A673 (cell line): ENCODE measurements at regions not wholly inside any gene's neighbourhood (a gene's known extent, or its start where the extent isn't known, plus 50 kb on each side); places are given as distances from the start of the nearest gene placed in this dataset.

Source experiments
- BruUV-seq: library from RNA; stranded (reverse); fragments of 400-500 nt; replicated peaks from 2 replicates; lab custom pipeline; 2021; lab: Mats Ljungman, UMichigan
- CTCF ChIA-PET: fragments of 300-600 bp; sonication (Branson Sonifier 250); formaldehyde crosslinking; loops from one replicate; lab custom pipeline; 2022; ENCODE audit warnings: antibody characterized with exemption; lab: Charles Lee
- POLR2A ChIA-PET: fragments of 300-600 bp; sonication (Branson Sonifier 250); formaldehyde crosslinking; loops from one replicate; lab custom pipeline; 2022; ENCODE audit warnings: antibody characterized with exemption; ENCODE audit not compliant: low non-redundant PET; lab: Charles Lee
- DNase-seq: peaks from one replicate; pipeline ENCODE4 v3.0.0-alpha.2; 2015; ENCODE audit warnings: low spot score
- H3K27ac ChIP-seq: fragments of 200-600 bp; sonication (generic); 2 replicates; pipeline ENCODE4 v1.5.1; 2016; ENCODE audit warnings: mixed run types, low read depth, mild to moderate bottlenecking, mixed read lengths, antibody characterized with exemption, low read length; ENCODE audit not compliant: poor library complexity, severe bottlenecking
- H3K27me3 ChIP-seq: fragments of 200-600 bp; sonication (generic); replicated peaks from 2 replicates; pipeline ENCODE4 v1.6.1; 2017; ENCODE audit warnings: mixed run types, low read depth, mild to moderate bottlenecking, mixed read lengths, antibody characterized with exemption, low read length; ENCODE audit not compliant: insufficient read depth, poor library complexity
- H3K36me3 ChIP-seq: fragments of 200-600 bp; sonication (generic); 2 replicates; pipeline ENCODE4 v1.6.1; 2016; ENCODE audit warnings: mixed run types, mild to moderate bottlenecking, mixed read lengths, antibody characterized with exemption, low read length; ENCODE audit not compliant: insufficient read depth, poor library complexity, severe bottlenecking
- H3K4me1 ChIP-seq: fragments of 200-600 bp; sonication (generic); 2 replicates; pipeline ENCODE4 v1.6.1; 2017; ENCODE audit warnings: mixed run types, mild to moderate bottlenecking, mixed read lengths, antibody characterized with exemption, low read length; ENCODE audit not compliant: insufficient read depth, poor library complexity, severe bottlenecking
- H3K4me3 ChIP-seq: fragments of 200-600 bp; sonication (generic); 2 replicates; pipeline ENCODE4 v1.5.1; 2016; ENCODE audit warnings: low read depth, mixed run types, mild to moderate bottlenecking, mixed read lengths, low read length; ENCODE audit not compliant: poor library complexity, severe bottlenecking
- H3K9me3 ChIP-seq: fragments of 200-600 bp; sonication (generic); 2 replicates; pipeline ENCODE4 v1.6.1; 2016; ENCODE audit warnings: mixed run types, low read depth, mild to moderate bottlenecking, mixed read lengths, antibody characterized with exemption, low read length; ENCODE audit not compliant: poor library complexity, severe bottlenecking
- EZH2 ChIP-seq: fragments of 200-600 bp; sonication (generic); IDR thresholded peaks from 2 replicates; pipeline ENCODE4 v1.6.1; 2017; ENCODE audit warnings: borderline replicate concordance, low read depth, mild to moderate bottlenecking, mixed read lengths, antibody characterized with exemption, low read length; ENCODE audit not compliant: poor library complexity, severe bottlenecking
- intact Hi-C: fragments of 100-400 bp; cut with micrococcal nuclease; formaldehyde crosslinking; loops from one replicate; pipeline ENCODE4 v1.10.0; 2022; ENCODE audit not compliant: unreplicated experiment
- TF ChIP-seq, protein P1 (sequence below): fragments of 300-800, 200-600 bp; sonication (generic); conservative IDR thresholded peaks from 2 replicates; pipeline ENCODE4 v1.5.1; 2017; ENCODE audit warnings: low read depth, mild to moderate bottlenecking, antibody characterized with exemption, low read length, moderate library complexity, mixed read lengths

DNA sequence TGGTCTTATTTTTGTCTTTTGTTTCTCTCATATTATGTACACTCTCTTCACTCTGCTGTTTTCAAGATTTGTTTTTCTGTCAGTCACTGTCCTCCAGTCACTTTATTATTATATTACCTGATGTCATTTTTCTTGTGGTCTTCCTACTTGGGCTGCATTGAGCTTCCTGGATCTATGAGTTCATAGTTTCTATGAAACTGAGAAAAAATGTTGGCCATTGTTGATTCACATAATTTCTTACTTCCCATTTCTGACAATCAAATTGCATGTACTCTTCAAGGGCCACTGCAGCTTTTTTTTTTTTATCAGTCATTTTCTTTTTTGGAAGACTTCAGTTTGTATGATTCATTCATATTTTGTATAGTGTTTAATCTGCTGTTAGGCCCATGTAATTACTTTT is 1180.6 kb upstream of the GBE1 start:
- no TSS peak for BruUV-seq
- Histone ChIP-seq H3K36me3 (no peaks in the 10 kb centered on the region), H3K27ac (no peak overlapping the region), H3K4me1 (no peaks in the 10 kb centered on the region), H3K27me3 (no peaks in the 10 kb centered on the region), H3K4me3 (no peak overlapping the region), H3K9me3 (peaks cover 22% of the 10 kb centered on the region)
- DNase-seq, result no peak
- TF ChIP-seq, protein P1, sequence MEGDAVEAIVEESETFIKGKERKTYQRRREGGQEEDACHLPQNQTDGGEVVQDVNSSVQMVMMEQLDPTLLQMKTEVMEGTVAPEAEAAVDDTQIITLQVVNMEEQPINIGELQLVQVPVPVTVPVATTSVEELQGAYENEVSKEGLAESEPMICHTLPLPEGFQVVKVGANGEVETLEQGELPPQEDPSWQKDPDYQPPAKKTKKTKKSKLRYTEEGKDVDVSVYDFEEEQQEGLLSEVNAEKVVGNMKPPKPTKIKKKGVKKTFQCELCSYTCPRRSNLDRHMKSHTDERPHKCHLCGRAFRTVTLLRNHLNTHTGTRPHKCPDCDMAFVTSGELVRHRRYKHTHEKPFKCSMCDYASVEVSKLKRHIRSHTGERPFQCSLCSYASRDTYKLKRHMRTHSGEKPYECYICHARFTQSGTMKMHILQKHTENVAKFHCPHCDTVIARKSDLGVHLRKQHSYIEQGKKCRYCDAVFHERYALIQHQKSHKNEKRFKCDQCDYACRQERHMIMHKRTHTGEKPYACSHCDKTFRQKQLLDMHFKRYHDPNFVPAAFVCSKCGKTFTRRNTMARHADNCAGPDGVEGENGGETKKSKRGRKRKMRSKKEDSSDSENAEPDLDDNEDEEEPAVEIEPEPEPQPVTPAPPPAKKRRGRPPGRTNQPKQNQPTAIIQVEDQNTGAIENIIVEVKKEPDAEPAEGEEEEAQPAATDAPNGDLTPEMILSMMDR, result no peak
- TF ChIP-seq EZH2, result no peak
- intact Hi-C loops, result no loop called here
- ChIA-PET CTCF (no interaction called here), POLR2A (no interaction called here)

DNA sequence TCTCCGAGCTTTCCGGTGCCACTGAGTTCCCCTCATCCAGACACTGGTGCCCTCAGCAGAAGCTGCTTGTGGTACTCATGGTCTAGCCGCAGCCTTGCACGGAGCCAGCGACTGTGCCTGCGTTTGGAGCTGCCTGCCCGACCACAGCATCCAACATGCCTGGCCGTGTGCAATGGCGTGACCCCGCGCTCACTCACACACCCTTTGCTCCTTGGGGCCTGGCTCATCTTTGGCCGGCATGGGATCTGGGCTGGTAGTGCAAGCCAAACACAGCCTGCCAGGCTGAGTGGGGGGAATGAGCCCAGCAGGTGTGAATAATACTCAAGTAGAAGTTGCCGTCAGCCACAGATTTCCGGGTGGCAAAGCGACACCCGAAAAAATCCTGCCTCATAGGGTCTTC is 1178.7 kb upstream of the GBE1 start:
- no TSS peak for BruUV-seq
- CTCF ChIA-PET, result no interaction called here
- Histone ChIP-seq H3K27ac (no peak overlapping the region), H3K4me3 (no peak overlapping the region), H3K27me3 (no peaks in the 10 kb centered on the region), H3K9me3 (peaks cover 22% of the 10 kb centered on the region), H3K36me3 (no peaks in the 10 kb centered on the region), H3K4me1 (no peaks in the 10 kb centered on the region)
- intact Hi-C loops, result no loop called here
- DNase-seq, result no peak
- POLR2A ChIA-PET, result no interaction called here
- TF ChIP-seq, protein P1, result no peak
- no peak for TF ChIP-seq EZH2

DNA sequence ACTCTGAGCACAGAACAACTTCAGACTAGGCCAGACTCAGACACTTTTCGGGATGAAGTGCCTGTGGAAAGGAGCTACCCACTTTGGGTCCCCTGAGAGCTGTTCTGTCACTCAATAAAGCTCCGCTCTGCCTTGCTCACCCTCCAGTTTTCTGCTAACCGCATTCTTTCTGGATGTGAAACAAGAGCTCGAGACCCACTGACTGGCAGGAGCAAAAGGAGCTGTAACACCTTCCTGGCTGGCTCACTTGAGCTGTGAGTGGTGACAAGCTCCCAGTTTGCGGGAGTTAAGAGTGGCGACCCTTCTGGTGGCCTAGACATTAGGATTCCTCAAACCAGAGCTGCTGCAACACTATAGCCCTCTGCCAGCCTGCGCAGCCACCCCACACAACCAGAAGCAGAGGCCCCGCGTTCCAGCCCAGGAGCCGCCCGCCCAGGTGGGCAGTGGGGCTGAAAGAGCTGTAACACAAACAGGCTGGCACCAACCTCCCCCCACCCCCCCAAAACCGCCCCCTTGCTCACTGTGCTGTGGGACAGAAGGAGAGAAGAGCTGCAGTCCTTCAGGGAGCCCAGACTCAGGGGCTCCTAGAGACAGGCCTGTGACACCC is 1178.1 kb upstream of the GBE1 start:
- Histone ChIP-seq H3K36me3 (no peaks in the 10 kb centered on the region), H3K4me3 (no peak overlapping the region), H3K4me1 (no peaks in the 10 kb centered on the region), H3K9me3 (peaks cover 22% of the 10 kb centered on the region), H3K27ac (no peak overlapping the region), H3K27me3 (no peaks in the 10 kb centered on the region)
- BruUV-seq, result no TSS peak
- ChIA-PET POLR2A (no interaction called here), CTCF (no interaction called here)
- TF ChIP-seq EZH2, result no peak
- TF ChIP-seq, protein P1, result no peak
- intact Hi-C loops, result no loop called here
- no peak for DNase-seq
